Esophagus muscularis mucosa (tissue), 4 donors: ENCODE measurements at regions not wholly inside any gene's neighbourhood (a gene's known extent, or its start where the extent isn't known, plus 50 kb on each side); places are given as distances from the start of the nearest gene placed in this dataset.
A peak's percentile ranks its signal among the peaks of the same experiment; 100 is the strongest.
"Not testable (repeated sequence)": the region's sequence is repeated elsewhere in the genome, so short reads cannot be mapped to it uniquely, and the experiment has no call there.

Source experiments
- DNase-seq: peaks from one replicate; pipeline ENCODE4 v3.0.0-alpha.2; 2017; ENCODE audit errors: extremely low spot score
- H3K27ac ChIP-seq, 4 donors: fragments of 200-600 bp; sonication (generic); replicated peaks in 1 of 4; 1 replicate in 3 of 4; 2 replicates in 1 of 4; pipeline ENCODE4 v1.5.1; 2016 to 2019; ENCODE audit warnings: mild to moderate bottlenecking in 1 of 4
- H3K27me3 ChIP-seq, 4 donors: fragments of 200-600 bp; sonication (generic); one replicate each; pipeline versions ENCODE4 v1.5.1 to v1.6.0; 2016 to 2019
- H3K36me3 ChIP-seq, 4 donors: fragments of 200-600 bp; sonication (generic); one replicate each; pipeline ENCODE4 v1.5.1; 2016 to 2019
- H3K4me1 ChIP-seq, 4 donors: fragments of 200-600 bp; sonication (generic); one replicate each; pipeline ENCODE4 v1.5.1; 2016 to 2019
- H3K4me3 ChIP-seq, 4 donors: fragments of 200-600 bp; sonication (generic); 1 replicate in 2 of 4; 2 replicates in 2 of 4; pipeline ENCODE4 v1.5.1; 2016 to 2019; ENCODE audit warnings: mild to moderate bottlenecking in 4 of 4, moderate library complexity in 1 of 4
- H3K9me3 ChIP-seq, 4 donors: fragments of 200-600 bp; sonication (generic); 1 replicate in 3 of 4; 2 replicates in 1 of 4; pipeline ENCODE4 v1.5.1; 2016 to 2019
- WGBS: methylation state at CpG from one replicate; pipeline ENCODE4 v1.1.5; 2018; 5-methylcytosine and 5-hydroxymethylcytosine counted together
- intact Hi-C: fragments of 100-400 bp; cut with DNase I; formaldehyde crosslinking; loops from one replicate; pipeline ENCODE4 v1.15.1; 2023

DNA sequence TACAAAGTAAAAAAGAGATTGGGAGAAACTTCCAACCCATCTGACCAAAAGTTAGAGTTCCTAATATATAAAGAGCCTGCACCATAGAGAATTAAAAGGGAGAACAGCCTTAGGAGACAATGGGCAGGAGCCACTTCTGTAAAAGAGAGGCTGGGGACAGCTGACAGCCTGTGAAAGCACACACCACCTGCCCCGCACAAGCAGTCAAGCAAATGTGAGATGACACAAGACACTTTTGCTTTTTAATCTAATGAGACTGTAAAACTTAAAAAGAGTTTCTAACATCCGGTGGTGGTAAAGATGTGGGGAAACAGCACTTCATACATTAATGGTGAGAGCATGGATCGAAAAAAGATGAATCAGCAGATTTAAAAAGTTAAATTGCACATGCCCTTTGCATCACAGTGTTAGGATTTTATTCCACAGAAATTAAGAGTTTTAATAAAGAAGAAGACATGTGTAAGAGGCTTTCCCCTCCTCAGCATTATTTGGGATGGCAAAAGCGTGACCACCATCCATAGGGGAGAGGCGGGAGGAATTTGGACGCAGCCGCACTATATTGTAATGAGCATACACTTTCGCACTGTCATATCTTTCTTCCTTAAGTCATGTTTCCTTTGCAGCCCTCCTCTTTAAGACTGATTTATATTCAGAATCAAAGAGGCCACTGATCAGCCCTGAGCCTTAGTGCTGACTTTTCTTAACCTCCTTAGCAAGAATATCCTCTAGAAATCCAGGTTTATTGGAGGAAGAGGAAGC, 322.2 kb upstream of the CHRNA7 start:
- H3K36me3 ChIP-seq, H3K27me3 ChIP-seq, H3K4me3 ChIP-seq, DNase-seq, H3K9me3 ChIP-seq, H3K27ac ChIP-seq, intact Hi-C loops, H3K4me1 ChIP-seq: not testable (repeated sequence)
- WGBS, result 79% methylated on average over 2 of the region's 8 CpGs

DNA sequence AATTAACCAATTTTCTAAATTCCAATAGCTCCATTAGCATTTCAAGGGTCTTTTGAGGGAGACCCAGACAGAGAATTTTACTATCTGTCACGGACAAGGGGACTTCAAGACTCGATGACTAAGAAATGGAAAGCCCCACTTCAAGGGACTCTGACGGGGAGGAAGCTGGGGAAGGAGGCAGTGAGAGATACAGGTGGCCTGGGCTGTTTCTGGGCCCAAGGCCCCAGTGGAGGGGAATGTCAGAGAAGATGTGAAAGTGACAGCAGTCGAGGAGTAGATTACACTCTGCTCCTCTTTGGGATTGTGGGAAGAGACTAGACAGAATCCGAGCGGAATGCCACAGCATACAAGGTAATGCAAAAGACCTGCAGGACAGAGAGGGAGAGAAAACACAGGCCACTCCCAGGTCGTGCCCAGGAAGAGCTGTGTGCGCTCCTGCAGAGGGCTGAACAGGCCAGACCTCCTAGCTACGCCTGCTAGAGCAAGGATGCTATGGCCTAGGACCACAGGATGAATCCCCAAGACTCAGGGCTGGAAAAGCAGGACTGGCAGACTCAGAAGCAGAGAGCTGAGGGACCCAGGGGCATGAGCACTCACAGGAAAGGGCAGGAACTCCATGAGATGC, 321.5 kb upstream of the CHRNA7 start:
- H3K36me3 ChIP-seq, H3K4me3 ChIP-seq, H3K27me3 ChIP-seq, H3K27ac ChIP-seq, DNase-seq, H3K9me3 ChIP-seq, H3K4me1 ChIP-seq, intact Hi-C loops: not testable (repeated sequence)
- WGBS, result 62% methylated on average over 3 of the region's 9 CpGs

DNA sequence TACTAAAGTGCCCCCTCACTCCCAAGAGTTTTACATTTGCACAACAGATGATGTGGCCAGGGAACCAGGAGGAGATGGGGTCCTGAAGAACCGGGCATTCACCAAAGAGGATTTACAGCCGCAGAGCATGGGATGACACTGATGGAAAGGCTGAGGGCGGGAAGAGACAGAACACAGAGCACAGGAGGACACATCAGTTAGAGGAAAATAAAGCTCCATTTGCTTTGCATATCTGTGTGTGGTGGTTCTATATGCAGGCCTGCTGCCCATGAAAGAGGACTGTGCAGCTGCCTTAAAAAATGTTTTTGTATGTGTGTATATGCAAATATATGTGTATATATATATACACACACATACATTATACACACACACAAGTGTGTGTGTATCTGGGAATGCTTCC, 320.8 kb upstream of the CHRNA7 start:
- H3K27ac ChIP-seq, intact Hi-C loops, H3K36me3 ChIP-seq, H3K4me3 ChIP-seq, H3K4me1 ChIP-seq, H3K27me3 ChIP-seq, DNase-seq, H3K9me3 ChIP-seq: not testable (repeated sequence)
- WGBS, result 75% methylated on average over 2 of the region's 3 CpGs

DNA sequence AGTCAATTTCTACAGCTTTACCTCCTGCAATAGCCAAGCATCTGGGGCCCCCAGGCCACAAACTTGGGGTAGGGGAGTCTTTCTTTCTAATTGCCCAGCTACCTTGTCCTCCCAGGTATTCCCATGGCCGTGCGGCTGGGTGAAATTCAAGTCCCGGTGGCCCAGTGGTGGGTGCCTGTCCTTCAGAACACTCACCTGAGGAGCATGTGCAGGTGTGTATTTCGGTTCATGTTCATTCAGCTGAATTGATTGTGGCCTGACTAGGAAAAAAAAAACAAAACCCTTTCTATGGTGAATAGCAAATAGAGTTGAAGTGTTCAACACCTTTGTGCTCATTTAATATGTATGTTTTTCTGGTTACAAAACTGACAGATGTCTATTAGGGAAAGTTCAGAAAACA, 319.5 kb upstream of the CHRNA7 start:
- DNase-seq, H3K27me3 ChIP-seq, H3K9me3 ChIP-seq, H3K4me1 ChIP-seq, H3K27ac ChIP-seq, H3K4me3 ChIP-seq, H3K36me3 ChIP-seq, intact Hi-C loops: not testable (repeated sequence)
- 82% methylated on average over 3 of the region's 4 CpGs for WGBS

DNA sequence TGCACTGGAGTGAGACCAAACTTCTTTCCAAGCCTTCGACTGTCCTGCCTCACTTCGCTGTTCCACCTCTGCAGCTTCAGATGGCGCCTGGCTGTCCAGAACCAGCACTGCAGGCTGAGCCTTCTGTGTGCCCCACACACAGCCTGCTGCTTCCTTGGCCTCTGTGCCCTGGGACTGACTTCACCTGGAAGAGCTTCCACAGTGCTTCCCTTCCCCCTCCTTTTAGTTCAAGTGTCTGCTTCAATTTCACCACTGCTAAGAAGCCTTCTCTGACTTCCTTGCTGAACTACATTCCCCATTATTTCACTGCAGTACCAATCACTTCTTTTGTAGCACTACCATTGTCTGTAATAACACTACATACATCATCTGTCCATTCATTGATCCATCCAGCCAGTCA, 315.1 kb upstream of the CHRNA7 start:
- DNase-seq, H3K27me3 ChIP-seq, H3K27ac ChIP-seq, H3K4me1 ChIP-seq, H3K9me3 ChIP-seq, H3K4me3 ChIP-seq, H3K36me3 ChIP-seq, intact Hi-C loops: not testable (repeated sequence)
- WGBS, result no CpG with 5 or more reads among the region's 3 CpGs

DNA sequence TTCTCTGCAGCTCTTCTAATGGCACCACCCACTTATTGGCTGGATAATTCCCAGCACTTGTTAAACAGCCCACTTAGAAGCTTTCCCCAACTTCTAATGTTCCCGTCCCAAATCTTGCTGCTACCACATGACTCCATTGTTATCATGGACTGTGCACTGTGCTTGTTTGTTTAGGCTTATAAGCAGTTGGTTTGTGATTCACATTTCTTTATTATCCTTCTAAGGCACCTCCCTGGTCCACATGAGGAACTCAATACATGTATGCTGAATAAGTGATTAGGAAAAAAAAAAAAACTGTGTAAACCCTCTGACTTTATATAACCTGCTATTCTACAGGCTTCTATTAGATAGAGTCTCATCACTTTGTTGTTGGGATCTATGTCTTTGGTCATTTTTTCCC, 311.7 kb upstream of the CHRNA7 start:
- WGBS, result 100% methylated on average over 1 of the region's 1 CpG
- DNase-seq, H3K4me3 ChIP-seq, H3K9me3 ChIP-seq, H3K27me3 ChIP-seq, H3K36me3 ChIP-seq, intact Hi-C loops, H3K4me1 ChIP-seq, H3K27ac ChIP-seq: not testable (repeated sequence)

DNA sequence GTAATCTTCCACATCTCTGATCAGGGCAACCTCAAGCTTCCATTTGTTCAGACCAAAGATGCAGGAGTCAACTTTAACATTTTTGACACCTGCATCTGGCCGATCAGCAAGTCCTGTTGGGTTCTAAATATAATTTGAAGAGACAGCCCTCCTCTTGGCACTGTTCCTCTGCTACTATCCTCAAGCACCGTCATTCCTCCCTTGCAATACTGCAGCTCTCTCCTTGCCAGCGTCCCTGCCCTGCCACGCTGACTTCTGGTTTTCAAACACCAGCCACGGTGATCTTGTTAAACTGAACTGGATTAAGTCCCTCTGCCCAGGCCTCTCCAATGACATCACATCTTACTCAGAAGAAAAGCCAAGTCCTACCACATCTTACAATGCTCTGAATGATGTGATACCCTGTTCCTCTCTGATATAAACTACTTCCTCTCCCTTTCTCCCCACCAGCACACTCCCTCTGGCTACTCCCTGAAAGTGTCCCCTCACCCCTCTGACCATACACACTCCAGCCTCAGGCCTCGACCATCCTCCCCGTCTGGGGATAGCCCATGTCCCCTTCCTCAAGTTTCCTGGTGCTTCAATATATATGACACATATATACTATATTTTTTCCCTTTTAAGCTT, 310.8 kb upstream of the CHRNA7 start:
- H3K9me3 ChIP-seq, H3K27me3 ChIP-seq, DNase-seq, H3K36me3 ChIP-seq, H3K4me3 ChIP-seq, H3K4me1 ChIP-seq, intact Hi-C loops, H3K27ac ChIP-seq: not testable (repeated sequence)
- 52% methylated on average over 5 of the region's 7 CpGs for WGBS

DNA sequence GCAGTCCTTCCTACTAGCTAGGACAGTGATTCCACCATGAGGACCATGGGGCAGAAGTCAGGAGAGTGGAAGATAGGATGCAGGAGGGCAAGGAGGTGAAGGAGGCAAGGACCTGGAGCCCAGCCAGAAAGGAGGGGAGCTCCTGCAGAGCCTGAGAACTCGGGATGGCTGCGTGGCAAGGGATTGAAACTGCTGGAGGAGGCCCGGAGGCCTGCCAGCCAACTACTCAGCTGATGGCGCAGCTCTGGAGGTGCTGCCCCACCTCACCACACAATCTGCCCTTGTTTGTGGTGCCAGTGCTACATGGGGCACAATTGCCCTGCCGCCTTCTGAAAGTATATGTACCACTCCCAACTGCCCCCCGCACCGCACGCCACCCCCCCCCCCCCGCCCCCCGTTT, 307.3 kb upstream of the CHRNA7 start:
- intact Hi-C loops, H3K36me3 ChIP-seq, DNase-seq, H3K27ac ChIP-seq, H3K4me3 ChIP-seq, H3K9me3 ChIP-seq, H3K4me1 ChIP-seq, H3K27me3 ChIP-seq: not testable (repeated sequence)
- WGBS, result 93% methylated on average over 3 of the region's 10 CpGs

DNA sequence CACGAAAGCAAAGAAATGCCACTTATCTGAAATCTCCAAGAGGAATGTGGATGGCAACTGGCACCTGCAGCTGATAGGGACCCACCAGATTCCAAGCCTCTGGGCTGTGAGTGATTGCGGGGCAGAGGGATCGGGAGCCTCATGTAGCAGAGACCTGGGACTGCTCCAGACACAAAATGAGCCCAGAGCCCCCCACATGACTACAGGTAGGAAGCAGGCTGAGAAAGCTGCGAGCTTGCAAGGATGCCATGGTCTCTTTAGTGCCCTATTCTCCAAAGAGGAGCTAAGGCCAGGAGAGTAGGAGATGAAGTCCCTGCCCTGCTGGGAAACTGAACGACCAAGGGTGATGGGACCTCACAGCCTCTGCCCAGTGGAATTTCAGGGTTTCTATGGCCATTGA, 305.4 kb upstream of the CHRNA7 start:
- H3K27ac ChIP-seq, H3K36me3 ChIP-seq: not testable (repeated sequence)
- WGBS, result 80% methylated on average over 4 of the region's 5 CpGs

DNA sequence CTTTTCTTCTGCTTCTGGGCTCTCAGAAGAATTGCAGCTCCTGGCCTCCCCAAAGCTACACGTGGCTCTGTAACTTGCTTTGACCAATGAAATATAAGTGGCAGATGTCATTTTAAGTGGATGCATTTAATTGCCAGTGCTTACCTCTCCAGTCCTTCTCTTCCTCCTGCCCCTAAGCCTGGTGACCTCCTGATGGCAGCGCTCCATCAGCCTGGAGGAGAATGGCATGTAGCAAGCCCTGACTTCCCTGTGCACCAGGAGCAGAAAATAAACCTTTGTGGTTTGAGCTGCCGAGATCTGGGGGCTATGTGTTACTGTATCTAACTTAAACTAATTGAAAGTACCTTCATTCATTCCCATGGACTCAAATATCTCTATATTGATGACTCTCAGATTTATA, 304.7 kb upstream of the CHRNA7 start:
- DNase-seq, H3K27me3 ChIP-seq, H3K27ac ChIP-seq, H3K4me1 ChIP-seq, intact Hi-C loops, H3K36me3 ChIP-seq, H3K9me3 ChIP-seq, H3K4me3 ChIP-seq: not testable (repeated sequence)
- WGBS, result 85% methylated on average over 3 of the region's 3 CpGs

More for the DNA sequence above, 305.4 kb upstream of the CHRNA7 start:
- H3K4me1 ChIP-seq, H3K4me3 ChIP-seq, H3K9me3 ChIP-seq, H3K27me3 ChIP-seq, intact Hi-C loops: not testable (repeated sequence)
- DNase-seq, result peak; percentile 91
